Caco-2 (cell line): ENCODE measurements at regions not wholly inside any gene's neighbourhood (a gene's known extent, or its start where the extent isn't known, plus 50 kb on each side); places are given as distances from the start of the nearest gene placed in this dataset.

Experiments
- BruUV-seq: library from RNA; stranded (reverse); fragments of 400-500 nt; replicated peaks from 2 replicates; lab custom pipeline; 2021; lab: Mats Ljungman, UMichigan
- CTCF ChIA-PET: fragments of 300-600 bp; sonication (Branson Sonifier 250); formaldehyde crosslinking; loops from one replicate; lab custom pipeline; 2022; ENCODE audit warnings: antibody characterized with exemption; lab: Charles Lee
- POLR2A ChIA-PET: fragments of 300-600 bp; sonication (Branson Sonifier 250); formaldehyde crosslinking; loops from one replicate; lab custom pipeline; 2022; ENCODE audit warnings: antibody characterized with exemption; lab: Charles Lee
- DNase-seq, 2 experiments: peaks; one replicate each; pipeline versions ENCODE4 v3.0.0 to v3.0.0-alpha.2; 2020 to 2022
- H3K27me3 ChIP-seq: replicated peaks from 2 replicates; pipeline ENCODE4 v1.6.0; 2011; ENCODE audit warnings: low read length; ENCODE audit not compliant: control insufficient read depth, insufficient read depth
- H3K36me3 ChIP-seq: 2 replicates; pipeline ENCODE4 v1.5.1; 2011; ENCODE audit warnings: low read length; ENCODE audit not compliant: control insufficient read depth, insufficient read depth
- H3K4me1 ChIP-seq: fragments of 250-450 bp; sonication (Bioruptor Pico); 2 replicates; pipeline ENCODE4 v1.5.1; 2020; ENCODE audit warnings: mild to moderate bottlenecking
- H3K4me3 ChIP-seq: 2 replicates; pipeline ENCODE4 v1.5.1; 2011; ENCODE audit warnings: low read depth, mild to moderate bottlenecking, control low read depth, low read length
- H3K9me3 ChIP-seq: fragments of 250-450 bp; sonication (Bioruptor Pico); 2 replicates; pipeline ENCODE4 v1.5.1; 2020; ENCODE audit warnings: mild to moderate bottlenecking, moderate library complexity
- H3K27ac Mint-ChIP-seq: one replicate; pipeline ENCODE4 v1.8.0; 2022; ENCODE audit warnings: mixed read lengths; ENCODE audit not compliant: unreplicated experiment
- H3K27me3 Mint-ChIP-seq: one replicate; pipeline ENCODE4 v1.8.0; 2022; ENCODE audit warnings: mixed read lengths; ENCODE audit not compliant: insufficient read depth, unreplicated experiment
- H3K36me3 Mint-ChIP-seq: one replicate; pipeline ENCODE4 v1.8.0; 2022; ENCODE audit warnings: mild to moderate bottlenecking, mixed read lengths; ENCODE audit not compliant: insufficient read depth, unreplicated experiment
- H3K4me1 Mint-ChIP-seq: one replicate; pipeline ENCODE4 v1.8.0; 2022; ENCODE audit warnings: low read depth, mixed read lengths; ENCODE audit not compliant: unreplicated experiment
- H3K4me3 Mint-ChIP-seq: one replicate; pipeline ENCODE4 v1.8.0; 2022; ENCODE audit warnings: mild to moderate bottlenecking, moderate library complexity, mixed read lengths; ENCODE audit not compliant: unreplicated experiment
- H3K9me3 Mint-ChIP-seq: one replicate; pipeline ENCODE4 v1.8.0; 2022; ENCODE audit warnings: mixed read lengths; ENCODE audit not compliant: unreplicated experiment
- CTCF ChIP-seq, 2 experiments: fragments of 200-600 bp in 1 of 2; IDR thresholded peaks; 1 replicate in 1 of 2; 2 replicates in 1 of 2; pipeline versions ENCODE4 v1.5.1 to v1.8.0; 2011 to 2022; ENCODE audit warnings: antibody characterized with exemption in 1 of 2, control low read depth in 1 of 2, inconsistent platforms in 1 of 2, low read depth in 1 of 2, low read length in 1 of 2, mild to moderate bottlenecking in 1 of 2, moderate library complexity in 1 of 2; ENCODE audit not compliant: insufficient read depth in 1 of 2, severe bottlenecking in 1 of 2, unreplicated experiment in 1 of 2
- intact Hi-C: fragments of 100-400 bp; cut with micrococcal nuclease; formaldehyde crosslinking; loops from one replicate; pipeline ENCODE4 v1.10.0; 2022; ENCODE audit not compliant: unreplicated experiment

GRCh38 chr4:27149541-27150212 lies 289.0 kb downstream of the STIM2 start:
- ChIA-PET CTCF (no interaction called here), POLR2A (no interaction called here)
- H3K36me3 ChIP-seq = no peaks in the 10 kb centered on the region
- no peak overlapping the region for H3K4me3 ChIP-seq
- H3K4me1 Mint-ChIP-seq = no peaks in the 10 kb centered on the region
- no peak for TF ChIP-seq CTCF (IDR thresholded peaks at IDR 0.05; ENCODE audit: insufficient read depth in 1 of 2, low read depth in 1 of 2, low read length in 1 of 2, severe bottlenecking in 1 of 2, unreplicated experiment in 1 of 2)
- H3K4me3 Mint-ChIP-seq = no peak overlapping the region
- H3K27me3 Mint-ChIP-seq = peaks cover 11% of the 10 kb centered on the region
- no peaks in the 10 kb centered on the region for H3K27me3 ChIP-seq
- intact Hi-C loops = no loop called here
- no peak overlapping the region for H3K27ac Mint-ChIP-seq
- H3K36me3 Mint-ChIP-seq = no peaks in the 10 kb centered on the region
- no peaks in the 10 kb centered on the region for H3K4me1 ChIP-seq
- H3K9me3 ChIP-seq = no peaks in the 10 kb centered on the region
- DNase-seq = no peak
- no TSS peak for BruUV-seq
- no peaks in the 10 kb centered on the region for H3K9me3 Mint-ChIP-seq

GRCh38 chr4:27152703-27153102 lies 292.1 kb downstream of the STIM2 start:
- no TSS peak for BruUV-seq
- peaks cover 12% of the 10 kb centered on the region for H3K27me3 Mint-ChIP-seq
- no peak for TF ChIP-seq CTCF (IDR thresholded peaks at IDR 0.05; ENCODE audit: insufficient read depth in 1 of 2, low read depth in 1 of 2, low read length in 1 of 2, severe bottlenecking in 1 of 2, unreplicated experiment in 1 of 2)
- ChIA-PET POLR2A (no interaction called here), CTCF (no interaction called here)
- Histone ChIP-seq H3K36me3 (no peaks in the 10 kb centered on the region), H3K27me3 (no peaks in the 10 kb centered on the region), H3K9me3 (no peaks in the 10 kb centered on the region), H3K4me1 (no peaks in the 10 kb centered on the region), H3K4me3 (no peak overlapping the region)
- no peaks in the 10 kb centered on the region for H3K9me3 Mint-ChIP-seq
- no peaks in the 10 kb centered on the region for H3K36me3 Mint-ChIP-seq
- H3K4me1 Mint-ChIP-seq = no peaks in the 10 kb centered on the region
- intact Hi-C loops = no loop called here
- no peak for DNase-seq
- H3K4me3 Mint-ChIP-seq = no peak overlapping the region
- H3K27ac Mint-ChIP-seq = no peak overlapping the region

- Mint-ChIP-seq H3K27ac (no peak overlapping the region), H3K4me1 (no peaks in the 10 kb centered on the region), H3K9me3 (no peaks in the 10 kb centered on the region), H3K36me3 (no peaks in the 10 kb centered on the region), H3K4me3 (no peak overlapping the region), H3K27me3 (peaks cover 12% of the 10 kb centered on the region)
- intact Hi-C loops = no loop called here
- no peak for DNase-seq
- ChIA-PET POLR2A (no interaction called here), CTCF (no interaction called here)
- Histone ChIP-seq H3K4me1 (no peaks in the 10 kb centered on the region), H3K36me3 (no peaks in the 10 kb centered on the region), H3K27me3 (no peaks in the 10 kb centered on the region), H3K9me3 (no peaks in the 10 kb centered on the region), H3K4me3 (no peak overlapping the region)
- BruUV-seq = no TSS peak
- no peak for TF ChIP-seq CTCF (IDR thresholded peaks at IDR 0.05; ENCODE audit: insufficient read depth in 1 of 2, low read depth in 1 of 2, low read length in 1 of 2, severe bottlenecking in 1 of 2, unreplicated experiment in 1 of 2)
Measured at GRCh38 chr4:27154706-27155105, 294.1 kb downstream of the STIM2 start.
